GM21447 (cell line): ENCODE measurements at regions not wholly inside any gene's neighbourhood (a gene's known extent, or its start where the extent isn't known, plus 50 kb on each side); places are given as distances from the start of the nearest gene placed in this dataset.

Experiments
- ATAC-seq: cut with Tn5 transposase; IDR thresholded peaks from one replicate; pipeline ENCODE4 v1.9.1; 2021; ENCODE audit not compliant: unreplicated experiment

DNA sequence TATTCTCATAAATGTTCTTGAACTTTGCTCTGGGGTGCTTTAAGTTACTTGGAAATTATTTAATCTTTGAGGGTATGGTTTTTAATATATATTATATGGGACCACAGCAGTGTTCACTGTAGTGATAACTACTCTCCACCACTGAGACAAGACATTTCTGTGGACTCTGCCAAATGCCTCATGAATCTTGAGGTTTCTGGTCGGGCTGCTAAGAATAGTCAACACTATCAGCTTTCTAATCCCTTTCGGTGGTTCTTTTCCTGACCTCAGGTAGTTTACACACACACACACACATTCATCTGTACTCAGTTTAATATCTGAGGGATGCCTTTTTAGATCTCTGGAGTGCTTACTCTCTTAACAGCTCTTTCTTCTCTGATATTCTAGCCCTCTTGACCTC, 500.7 kb downstream of the MAFB start:
- no peak for ATAC-seq

DNA sequence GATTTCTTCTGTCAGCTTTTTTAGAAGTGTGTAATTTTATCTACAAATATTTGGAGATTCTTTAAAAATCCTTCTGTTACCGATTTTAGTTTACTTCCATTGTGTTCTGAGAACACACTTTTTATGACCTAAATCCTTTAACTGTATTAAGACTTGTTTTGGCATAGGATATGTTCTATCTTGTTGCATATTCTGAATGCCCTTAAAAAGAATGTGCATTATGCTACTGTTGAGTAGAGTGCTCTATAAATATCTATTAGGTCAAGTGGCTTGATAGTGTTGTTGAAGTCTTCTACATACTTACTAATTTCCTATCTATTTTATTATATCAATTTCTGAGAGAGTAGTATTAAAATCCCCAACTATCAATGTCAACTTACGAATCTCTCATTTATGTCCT, 502.2 kb downstream of the MAFB start:
- ATAC-seq, result no peak

DNA sequence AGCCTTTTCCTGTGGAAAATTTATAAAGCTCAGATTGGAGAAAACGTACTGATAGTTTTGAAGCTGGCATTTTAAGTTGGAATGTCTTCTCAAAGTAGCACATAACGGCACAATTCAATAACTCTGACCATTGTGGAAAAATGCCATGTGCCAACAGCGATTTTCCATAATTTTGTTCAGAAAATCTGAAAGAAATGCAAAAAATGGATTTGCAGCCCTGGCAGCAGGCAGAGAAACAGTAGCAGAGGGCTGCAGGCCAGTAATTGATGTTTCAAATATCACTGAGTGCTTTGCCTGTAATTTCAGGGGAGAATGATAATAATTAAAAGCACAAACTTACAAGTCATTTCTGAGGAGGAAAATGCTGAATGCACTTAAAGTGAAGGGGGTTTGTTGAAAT, 507.4 kb downstream of the MAFB start:
- ATAC-seq, result no peak

DNA sequence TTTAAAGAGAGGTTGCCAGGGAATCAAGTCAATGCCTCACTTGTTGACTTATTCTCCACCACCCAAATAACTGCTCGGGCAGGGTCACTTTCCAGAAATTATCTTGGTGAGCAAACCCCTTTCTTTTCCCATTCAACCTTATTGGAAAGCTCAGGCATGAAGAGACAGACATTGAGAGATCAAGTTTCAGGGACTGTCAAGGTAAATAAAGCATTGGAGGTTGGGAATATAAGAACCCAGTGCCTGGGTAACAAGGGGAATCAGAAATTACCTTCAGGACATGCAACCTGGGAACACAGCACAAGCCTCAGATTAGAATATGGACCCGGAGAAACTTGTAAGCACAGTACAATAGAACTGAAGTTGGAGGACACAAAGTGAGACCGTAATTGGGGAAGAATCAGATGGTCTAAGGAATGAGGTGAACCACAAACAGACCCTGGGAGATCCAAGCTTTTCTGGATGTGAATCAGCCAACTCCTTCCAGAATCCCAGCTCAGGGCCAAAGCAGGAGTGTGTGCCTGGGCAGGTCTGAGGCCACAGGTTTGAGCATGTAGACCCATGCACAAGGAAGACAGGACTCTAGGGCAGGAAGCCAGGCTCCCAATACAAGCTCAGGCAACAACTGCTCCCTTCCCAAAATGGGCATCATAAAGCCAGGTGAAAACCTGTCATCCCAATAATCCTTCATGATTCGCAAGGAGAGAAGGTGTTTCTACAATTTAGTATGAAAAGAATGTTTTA, 512.8 kb downstream of the MAFB start:
- no peak for ATAC-seq

DNA sequence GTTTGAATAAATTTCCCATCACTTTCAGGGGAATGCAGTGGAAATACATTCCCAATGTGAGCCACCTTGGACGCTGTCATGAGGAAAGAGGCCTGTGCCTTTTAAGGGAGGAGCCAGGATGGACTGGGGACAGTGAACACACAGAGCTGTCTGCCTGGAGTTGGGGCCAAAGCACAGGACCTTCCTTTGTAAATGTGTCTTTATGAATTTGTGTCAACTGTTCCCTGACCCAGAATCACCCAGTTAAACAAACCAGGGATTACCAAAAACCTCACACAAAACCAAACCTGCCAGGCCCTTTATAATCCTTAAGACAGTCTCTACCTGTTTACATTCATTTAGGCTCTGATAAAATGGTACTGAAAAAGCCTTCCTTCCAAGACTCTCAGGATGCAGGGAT, 513.7 kb downstream of the MAFB start:
- ATAC-seq, result no peak

DNA sequence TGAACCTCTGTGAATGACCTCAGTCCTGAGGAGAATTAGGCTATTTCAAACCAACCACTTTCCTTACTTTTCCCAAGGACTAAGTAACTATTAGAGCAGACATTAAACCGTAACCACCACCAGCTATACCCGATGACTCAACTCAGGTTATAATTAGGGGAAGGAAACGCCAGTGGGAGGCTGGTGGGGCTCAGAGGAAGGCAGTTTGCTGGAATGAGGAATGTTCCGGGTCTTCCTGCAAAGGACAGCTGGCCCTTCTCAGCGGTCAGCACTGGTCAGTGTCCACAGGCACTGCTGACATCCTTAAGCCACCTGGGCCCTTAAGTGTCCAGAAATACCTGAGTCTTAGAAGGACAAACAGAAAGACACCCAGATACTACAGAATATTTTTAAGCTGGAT, 515.2 kb downstream of the MAFB start:
- ATAC-seq, result no peak

DNA sequence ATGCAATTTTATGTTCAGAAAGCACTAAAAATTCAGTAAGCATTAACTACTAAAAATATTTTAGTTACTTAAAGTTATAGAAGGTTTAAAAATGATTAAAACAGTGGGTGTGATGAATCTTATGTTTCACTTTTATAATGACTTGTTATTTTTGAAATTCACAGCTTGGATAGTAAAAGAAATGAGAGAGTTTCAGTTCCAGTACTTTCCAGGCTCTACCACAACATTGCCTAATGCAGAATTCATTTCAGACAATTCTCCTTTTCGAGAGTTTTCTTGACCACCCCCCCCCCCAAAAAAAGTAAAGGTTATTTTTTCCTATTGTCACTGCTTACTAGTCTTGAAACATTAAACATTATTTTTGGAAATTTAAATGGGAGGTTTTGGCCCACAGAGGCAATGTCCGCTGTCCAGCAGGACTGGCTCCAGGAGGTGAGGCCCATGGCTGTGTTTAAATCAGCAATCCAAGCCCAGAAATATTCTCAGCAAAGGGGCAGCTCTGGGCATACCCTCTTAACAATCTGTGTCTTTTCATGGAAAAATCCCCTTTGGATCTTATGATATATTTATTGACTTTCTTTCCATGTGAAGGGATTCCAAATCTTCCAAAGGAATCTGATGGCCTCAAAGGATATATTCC, 519.9 kb downstream of the MAFB start:
- no peak for ATAC-seq

DNA sequence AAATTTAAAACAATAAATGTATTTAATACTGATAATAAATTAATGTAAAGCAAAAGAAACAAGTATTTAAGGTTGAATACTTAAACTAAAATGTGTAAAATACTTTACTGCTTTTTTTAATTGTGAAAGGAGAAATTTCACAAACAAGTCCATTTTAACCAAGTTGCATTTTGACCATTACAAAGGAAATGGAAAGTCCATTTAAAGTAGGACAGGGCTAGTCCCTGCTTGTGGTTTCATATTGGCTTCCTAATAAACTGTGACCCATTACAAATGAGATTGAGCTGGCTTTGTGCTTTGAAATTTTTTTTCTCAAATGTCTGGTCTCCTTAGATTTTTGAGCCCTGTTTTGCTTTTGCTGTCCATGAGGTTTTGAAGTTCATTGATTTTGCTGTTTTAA, 527.6 kb downstream of the MAFB start:
- no peak for ATAC-seq

DNA sequence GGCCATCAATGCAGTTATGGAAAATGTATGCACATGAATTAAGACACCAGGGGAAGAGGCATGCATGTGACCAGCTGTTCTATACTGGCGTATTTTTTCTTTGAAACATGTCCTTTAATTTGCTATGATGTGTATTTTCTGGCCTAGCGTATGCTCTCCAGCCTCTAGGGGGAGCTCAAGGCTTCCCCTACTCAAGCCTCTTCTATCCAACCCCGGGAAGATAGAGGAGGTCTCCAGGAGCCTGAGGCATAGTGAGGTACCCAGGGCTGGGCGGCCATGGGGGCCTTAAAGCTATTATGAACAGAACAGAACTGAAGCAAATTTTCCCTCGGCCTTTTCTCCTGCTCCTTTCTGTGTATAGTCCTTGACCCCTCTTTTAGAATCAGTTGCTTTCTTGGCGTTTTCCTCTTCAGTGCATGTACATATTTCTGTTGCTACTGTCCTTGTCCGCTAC, 528.9 kb downstream of the MAFB start:
- ATAC-seq, result no peak

DNA sequence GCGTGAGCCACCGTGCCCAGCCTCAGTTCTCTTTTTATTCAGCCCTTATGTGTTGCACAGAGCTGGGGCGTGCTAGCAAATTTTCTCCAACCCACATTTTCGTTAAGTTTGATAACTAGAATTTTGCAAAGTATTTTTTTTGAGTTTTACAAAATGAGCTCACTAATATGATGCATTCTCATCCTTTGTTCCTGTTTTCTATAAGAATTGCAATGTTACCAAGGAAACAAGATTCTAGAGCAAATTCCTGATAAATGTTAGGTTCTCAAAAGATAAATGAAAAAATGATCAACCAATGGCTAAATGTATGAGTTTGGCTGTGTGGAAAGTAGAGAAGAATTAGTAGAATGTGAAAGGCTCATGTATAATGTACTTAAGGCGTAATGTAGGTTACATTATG, 529.8 kb downstream of the MAFB start:
- ATAC-seq, result no peak

DNA sequence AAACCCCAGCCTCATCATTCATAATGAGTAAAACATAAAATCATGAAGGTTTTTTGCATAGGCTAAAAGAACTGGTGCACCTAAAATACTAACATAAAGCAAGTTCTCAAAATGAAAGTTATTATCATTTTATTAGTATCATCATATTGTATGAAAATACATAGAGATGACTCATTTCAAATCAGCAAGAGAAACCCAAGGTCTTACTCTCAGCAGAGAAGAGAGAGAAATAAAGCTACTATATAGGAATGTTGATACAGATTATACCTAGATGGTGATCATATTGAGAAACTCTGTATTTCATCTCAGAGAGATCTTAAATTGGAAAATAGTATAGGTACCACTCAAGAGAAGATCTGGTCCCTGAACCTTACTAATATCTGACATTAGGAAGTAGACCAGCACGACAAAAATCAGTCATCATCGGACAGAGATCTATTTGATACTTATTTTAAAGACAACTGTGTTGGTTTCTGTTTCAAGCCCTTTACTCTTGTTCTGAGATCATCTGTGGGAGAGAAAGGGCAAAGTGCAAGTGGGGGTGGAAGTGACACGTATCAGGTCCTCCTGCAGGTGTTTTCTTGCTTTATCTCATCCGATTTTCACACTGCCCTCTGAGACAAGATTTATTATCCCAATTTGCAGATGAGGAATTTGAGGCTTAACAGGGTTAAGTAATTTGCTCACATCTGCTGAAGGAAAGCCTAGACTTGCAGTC, 532.3 kb downstream of the MAFB start:
- ATAC-seq, result peak; percentile 90

DNA sequence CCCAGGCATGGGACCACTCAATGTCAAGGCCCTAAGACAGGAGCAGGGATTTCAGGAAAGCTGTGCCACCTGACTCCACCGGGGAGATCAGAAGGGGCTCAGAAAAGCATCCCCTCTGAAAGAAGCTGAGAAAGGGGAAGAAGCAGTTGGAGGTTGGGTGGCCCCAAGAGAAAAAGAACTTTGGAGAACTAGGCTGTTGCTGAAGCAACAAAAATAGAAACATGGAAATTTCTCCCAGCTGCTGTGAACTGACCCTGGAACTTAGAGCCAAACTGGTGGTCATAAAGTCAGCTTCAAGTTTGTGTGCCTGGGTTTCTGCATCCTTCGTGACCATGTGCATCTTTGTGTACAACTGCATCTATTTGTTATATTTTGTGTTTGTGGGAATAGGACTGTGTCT, 534.5 kb downstream of the MAFB start:
- ATAC-seq, result no peak

DNA sequence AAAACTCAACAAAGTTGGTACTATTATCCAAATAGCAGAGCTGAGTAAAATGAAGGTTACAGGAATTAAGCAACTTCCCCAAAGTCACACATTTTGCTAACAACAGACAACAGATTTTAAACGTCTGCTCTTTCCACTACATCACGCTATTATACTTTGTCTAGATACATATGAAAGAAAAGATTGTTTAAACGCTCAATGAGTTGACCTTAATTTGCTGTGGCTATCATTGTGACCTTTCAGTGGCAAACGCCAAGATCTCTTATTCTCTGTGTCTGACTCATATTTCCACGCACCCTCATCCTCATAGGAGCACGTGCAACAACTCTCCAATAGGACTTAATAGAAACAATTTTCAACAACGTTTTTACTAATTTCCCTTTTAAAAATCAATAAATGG, 540.1 kb downstream of the MAFB start:
- ATAC-seq, result no peak

DNA sequence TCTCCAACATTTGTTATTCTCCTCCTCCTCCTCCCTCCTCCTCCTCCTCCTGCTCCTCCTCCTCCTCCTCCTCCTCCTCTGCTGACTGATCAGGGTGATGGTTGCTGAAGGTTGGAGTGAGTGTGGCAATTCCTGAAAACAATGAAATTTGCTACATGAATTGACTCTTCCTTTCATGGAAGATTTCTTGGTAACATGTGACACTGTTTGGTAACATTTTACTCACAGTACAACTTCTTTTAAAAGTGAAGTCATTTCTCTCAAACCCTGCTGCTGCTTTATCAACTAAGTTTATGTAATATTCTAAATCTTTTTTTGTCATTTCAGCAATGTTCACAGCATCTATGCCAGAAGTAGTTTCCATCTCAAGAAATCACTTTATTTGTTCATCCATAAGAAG, 543.0 kb downstream of the MAFB start:
- ATAC-seq, result no peak

DNA sequence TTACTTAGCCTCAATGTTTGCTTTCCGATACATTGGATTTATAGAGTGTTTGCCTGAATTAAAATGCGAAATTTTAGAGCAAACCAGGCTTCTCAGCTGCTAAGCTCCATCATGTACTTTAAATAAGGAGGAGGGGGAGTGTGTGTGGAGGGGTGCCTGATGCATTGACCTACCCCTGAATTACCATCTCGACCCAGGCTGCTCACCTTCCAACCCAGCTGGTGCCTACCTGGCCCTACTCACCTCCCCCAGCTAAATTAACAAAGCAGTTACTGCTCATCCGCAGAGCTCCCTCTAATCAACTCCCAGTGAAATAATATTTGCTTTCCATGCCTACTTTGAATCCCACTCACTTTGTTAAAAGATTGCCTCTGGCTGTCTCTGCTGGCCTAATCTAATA, 544.5 kb downstream of the MAFB start:
- no peak for ATAC-seq

DNA sequence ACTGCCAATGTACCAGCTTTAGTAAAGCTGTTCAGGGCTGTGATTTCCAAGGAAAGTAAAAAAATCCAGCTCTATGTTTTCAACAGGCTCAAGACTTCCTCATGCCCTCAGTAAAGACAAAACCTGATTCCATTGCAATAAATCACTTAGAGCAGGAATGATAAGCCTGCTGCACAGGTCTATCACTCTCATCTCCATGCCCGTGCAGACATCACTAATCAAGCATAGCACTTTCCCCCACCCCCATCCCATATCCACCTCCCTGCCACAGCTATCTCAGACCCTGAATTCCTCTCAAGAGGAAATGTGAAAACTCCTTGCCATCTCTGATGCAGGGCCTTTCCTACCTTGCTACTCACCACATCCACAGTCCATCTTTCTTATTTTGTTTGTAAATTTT, 554.9 kb downstream of the MAFB start:
- ATAC-seq, result no peak

DNA sequence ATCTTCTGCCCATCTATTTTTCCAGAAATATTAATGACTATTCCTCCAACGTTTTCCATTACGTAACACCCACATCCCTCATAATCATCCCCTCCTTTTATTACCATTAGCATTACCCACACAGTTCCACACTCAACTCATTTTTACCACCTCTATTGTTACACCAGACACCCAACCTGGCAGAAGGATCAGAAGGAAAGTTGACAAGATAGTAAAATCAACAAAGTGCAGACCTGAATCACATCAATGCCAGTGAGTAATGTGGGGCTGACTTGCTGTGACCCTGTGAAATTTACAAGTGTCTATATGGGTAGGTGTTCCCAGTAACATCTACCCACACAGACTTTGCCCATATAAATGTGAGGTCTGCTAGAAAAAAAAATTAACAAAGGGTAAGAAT, 568.2 kb downstream of the MAFB start:
- ATAC-seq, result no peak

DNA sequence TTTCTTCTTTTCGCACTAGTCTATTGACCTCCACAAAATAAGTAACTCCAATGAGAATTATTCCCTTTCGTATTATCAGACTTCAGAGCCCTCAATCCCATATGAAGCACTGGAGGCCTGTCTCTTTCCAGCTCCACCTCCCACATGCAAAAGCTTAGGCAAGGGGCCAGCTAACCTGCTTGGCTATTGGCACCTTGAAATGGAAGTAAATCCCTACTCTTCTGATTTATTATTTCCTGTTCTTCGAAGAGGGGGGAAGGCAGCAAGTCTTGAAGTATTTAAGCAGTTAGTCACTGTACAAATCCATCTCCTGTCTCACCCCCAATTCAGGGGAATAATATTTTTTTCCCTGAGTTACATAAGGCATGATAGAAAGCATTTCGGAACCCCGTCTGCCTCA, 577.8 kb downstream of the MAFB start:
- ATAC-seq, result no peak

DNA sequence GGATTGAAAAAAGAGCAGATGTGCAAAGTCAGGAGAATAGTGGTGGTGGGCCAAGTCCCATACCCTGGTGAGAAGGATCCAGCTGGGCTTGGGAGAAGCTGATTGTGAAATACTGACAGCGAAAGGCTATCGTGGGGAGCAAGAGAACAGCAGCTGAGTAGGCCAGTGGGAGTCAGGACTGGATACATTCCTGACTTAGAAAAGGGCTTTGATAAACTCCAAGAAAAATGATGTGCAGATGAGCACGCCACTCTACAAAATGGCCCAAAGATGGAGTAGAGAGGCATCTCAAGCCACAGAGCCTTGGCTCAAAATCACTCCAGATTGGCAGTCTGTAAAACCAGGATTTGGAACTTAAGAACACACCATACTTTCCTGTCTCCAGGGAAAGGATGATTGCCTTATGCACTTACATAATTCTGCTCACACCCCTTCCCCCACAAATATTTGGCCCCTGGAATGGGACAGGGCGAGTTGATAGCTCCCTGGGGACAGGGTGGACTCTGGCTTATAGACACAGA, 578.7 kb downstream of the MAFB start:
- no peak for ATAC-seq

DNA sequence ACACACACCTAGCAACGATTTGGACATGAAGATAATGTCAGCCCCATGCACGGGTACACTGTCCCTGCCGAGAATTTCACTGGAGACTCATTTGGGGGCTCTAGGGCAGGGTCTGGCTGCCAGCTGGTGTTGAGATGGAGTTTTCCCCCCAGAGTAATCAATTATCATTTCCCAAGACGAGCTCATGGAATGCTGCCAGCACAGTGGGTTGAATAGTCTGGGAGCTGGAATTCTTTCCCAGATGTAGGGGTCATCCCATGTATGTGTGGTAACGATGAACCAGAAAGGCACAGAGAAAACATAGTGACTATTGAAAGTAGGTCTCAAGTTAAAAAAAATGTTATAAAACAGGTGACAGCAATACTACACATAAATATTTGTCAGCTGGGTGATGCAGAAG, 579.9 kb downstream of the MAFB start:
- no peak for ATAC-seq

DNA sequence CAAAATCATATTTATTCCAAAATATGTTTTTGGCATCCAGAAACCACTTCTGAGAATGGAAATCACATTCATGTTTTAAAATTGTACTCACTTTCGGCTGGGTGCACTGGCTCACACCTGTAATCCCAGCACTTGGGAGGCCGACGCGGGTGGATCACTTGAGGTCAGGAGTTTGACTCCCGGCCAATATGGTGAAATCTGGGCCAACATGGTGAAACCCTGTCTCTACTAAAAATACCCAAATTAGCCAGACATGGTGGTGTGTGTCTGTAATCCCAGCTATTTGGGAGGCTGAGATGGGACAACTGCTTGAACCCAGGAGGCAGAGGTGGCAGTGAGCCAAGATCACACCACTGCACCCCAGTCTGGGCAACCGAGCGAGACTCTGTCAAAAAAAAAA, 580.7 kb downstream of the MAFB start:
- no peak for ATAC-seq

DNA sequence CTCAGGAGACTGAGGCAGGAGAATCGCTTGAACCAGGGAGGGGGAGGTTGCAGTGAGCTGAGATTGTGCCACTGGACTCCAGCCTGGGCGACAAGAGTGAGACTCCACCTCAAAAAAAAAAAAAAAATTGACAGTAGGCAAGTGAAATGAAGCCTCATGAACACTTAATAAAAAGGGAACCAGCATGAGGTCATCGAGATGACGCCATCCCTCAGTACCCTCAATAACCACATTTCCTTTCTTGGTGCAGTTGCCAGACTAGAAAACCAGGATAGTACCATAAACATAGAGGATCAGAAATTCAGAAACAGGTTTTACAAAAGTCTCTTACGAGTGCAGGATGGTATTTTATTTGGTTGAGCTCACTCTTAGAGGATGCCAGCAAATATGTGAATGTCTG, 584.1 kb downstream of the MAFB start:
- no peak for ATAC-seq
